Stimulated activated CD8-positive, alpha-beta memory T cell treated with anti-CD3 and anti-CD28 coated beads, Interleukin-4, amount 100 ng/mL, for 24 hours (primary cell): ENCODE measurements at regions not wholly inside any gene's neighbourhood (a gene's known extent, or its start where the extent isn't known, plus 50 kb on each side); places are given as distances from the start of the nearest gene placed in this dataset.
"Not testable (repeated sequence)": the region's sequence is repeated elsewhere in the genome, so short reads cannot be mapped to it uniquely, and the experiment has no call there.

Experiments used
- DNase-seq: peaks from one replicate; pipeline ENCODE4 v3.0.0-alpha.2; 2020; ENCODE audit warnings: low read depth

GRCh38 chr16:29258946-29259634, 147.4 kb downstream of the NPIPB11 start:
- not testable (repeated sequence) for DNase-seq

DNA sequence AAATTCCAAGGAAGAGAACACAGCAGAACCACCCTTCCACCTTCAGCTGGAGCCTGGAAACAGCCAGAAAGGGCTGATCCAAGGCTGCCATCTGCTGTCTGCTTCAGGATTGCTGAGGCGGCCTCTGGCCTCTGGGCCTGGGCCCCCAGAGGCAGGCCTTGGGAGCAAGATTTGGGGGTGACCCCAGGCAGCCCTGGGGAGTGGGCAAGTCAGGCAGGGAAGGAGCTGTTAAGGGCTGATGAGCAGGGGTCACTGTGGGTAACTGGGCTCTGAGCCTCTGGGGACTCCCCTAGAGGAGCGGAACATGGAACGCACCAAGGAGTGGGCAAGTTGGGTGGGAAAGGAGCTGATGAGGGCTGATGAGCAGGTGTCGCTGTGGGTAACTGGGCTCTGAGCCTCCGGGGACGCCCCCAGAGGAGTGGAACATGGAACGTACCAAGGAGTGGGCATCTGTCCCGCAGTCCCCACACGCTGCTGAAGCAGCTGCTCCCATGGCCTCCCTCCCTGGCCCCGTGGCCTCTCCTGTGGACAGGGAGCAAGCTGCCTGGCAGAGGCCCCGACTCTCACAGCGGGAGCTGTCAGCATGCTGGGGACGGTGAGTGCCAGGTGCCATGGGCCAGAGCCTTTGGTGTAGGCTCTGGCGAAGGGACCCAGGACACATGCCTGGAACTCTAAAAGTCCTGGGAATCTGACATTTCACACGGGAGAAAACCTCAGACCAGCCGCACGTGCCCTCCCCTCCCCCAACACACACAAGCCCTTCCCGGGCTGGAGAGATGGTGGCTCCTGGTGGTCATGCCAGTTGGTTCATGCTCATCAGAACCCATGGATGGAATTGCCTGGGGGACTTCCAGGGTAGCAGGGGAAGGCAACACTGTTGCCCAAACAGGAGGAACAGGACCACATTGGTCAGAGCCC, 148.8 kb downstream of the NPIPB11 start:
- not testable (repeated sequence) for DNase-seq

- DNase-seq: no peak
Observed at GRCh38 chr16:29256501-29256981, 150.0 kb downstream of the NPIPB11 start.

GRCh38 chr16:29255957-29256356, 150.6 kb downstream of the NPIPB11 start:
- DNase-seq: not testable (repeated sequence)

GRCh38 chr16:29255496-29255796, 151.1 kb downstream of the NPIPB11 start:
- DNase-seq: not testable (repeated sequence)

- DNase-seq: no peak
Observed at GRCh38 chr16:29254676-29255495, 151.6 kb downstream of the NPIPB11 start.

GRCh38 chr16:29253716-29254590, 152.6 kb downstream of the NPIPB11 start:
- DNase-seq: not testable (repeated sequence)

DNA sequence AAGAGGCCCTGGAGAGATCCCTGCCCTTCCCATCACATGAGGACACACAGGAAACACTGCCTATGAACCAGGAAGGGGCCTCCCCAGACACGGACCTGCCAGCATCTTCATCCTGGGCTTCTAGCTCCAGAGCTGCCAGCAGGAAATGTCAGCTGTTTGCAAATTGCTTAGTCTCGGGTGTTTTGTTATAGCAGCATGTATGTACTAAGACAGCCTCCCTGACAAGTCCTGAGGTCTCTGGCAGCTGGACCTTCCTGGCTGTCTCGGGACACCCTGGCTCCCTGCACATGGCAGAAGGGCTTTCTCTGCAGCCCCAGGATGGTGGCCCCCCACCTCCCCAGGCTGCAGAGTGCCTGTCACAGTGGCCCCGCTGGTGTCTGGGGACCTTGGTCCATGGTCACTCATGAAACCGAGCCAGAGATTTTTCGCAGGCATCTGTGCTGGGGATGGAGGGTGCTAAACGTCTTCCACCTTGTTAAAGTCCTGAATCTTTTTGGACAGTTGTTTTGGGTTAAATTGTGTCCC, 153.4 kb downstream of the NPIPB11 start:
- not testable (repeated sequence) for DNase-seq

DNA sequence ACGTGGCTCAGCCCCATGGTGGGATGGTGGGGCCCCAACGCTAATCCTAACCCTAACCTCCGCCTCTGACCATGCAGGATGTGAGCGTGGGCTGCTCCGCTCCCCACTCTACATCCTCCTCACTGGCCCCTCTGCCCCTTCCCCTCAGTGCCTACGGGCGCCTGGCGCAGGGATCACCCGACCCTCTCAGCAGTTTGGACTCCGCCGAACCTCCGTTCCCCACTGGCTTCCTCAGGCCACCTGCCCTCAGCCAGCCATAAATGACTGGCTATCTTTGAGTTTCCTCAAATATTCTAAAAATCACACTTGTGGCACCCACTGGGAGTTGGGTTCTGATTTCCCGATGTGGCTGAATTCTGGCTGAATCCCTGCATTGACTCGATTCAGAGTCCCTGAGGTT, 154.2 kb downstream of the NPIPB11 start:
- DNase-seq: not testable (repeated sequence)

DNA sequence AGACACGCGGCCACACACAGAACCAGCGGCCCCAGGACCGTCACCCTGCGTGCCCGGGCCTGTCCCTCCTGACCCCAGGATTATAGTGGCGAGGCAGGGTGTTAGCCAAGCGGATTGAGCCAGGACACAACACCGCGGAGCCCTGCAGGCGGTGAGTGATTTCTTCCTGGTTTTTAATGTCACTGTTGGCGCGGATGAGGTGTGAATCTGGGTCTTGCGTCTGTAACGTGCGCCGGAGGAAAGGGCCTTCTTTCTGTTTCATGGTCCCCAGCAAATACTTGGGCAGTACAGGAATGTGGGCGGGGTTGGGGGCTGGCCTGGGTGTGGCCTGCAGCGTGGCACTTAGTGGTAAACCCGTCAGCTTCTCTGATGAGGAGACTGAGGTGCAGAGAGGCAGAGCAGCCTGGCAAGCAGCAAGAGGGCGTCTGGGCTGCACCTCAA, 154.9 kb downstream of the NPIPB11 start:
- not testable (repeated sequence) for DNase-seq

DNA sequence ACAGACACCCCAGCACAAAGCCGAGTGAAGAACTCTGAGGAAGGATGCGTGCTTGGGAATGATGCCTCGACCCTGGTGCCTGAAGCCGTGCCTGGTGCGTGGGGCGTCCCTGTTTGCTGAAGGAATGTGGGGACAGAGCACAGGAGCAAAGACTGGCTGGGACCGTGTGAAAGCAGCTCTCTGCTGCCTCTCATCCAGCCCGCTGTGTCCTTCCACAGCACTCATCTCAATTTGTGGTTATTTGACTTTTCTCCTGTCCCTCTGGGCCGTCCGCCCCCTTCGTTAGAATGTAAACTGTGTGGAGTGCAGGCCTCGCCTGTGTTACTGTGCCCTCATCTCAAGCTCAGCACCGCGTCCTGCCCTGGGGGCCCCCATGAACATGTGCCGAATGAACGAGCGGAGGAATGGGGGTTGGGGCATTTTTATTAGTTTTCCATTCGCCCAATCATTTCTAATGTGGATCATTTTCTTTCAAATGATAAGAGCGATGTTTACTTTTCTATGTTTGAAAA, 155.5 kb downstream of the NPIPB11 start:
- not testable (repeated sequence) for DNase-seq

GRCh38 chr16:29250469-29250868, 156.0 kb downstream of the NPIPB11 start:
- DNase-seq: not testable (repeated sequence)

GRCh38 chr16:29248940-29249318, 157.6 kb downstream of the NPIPB11 start:
- not testable (repeated sequence) for DNase-seq

DNA sequence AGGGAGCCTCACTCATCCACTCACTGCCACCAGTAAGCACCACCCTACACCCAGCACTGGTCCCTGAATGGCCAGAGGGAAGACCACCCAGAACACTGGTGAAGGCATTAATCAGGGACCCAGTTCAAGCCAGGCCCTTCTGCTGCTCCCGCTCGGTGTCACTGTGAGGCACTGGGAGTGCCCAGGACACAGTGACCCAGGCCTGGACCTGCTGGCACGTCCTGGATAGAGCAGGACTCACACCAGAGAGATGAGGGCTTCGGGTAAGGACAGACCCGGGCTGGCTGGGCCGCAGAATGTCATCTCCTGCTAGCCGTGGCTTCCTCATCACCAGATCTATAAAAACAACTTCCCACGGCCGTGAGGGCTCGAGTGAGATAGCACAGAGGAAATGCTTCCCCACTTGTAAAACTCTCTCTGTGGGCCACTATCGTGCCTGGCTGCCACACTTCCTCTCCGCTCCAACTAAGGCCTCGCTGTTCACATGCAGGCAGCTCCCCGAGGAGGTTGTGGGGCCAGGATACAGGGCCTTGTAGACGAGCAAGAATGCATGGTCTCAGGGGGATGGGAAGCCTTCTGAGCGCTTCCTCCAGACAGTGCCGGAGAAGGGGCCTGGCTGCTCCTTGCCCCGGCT, 158.1 kb downstream of the NPIPB11 start:
- DNase-seq: not testable (repeated sequence)

DNA sequence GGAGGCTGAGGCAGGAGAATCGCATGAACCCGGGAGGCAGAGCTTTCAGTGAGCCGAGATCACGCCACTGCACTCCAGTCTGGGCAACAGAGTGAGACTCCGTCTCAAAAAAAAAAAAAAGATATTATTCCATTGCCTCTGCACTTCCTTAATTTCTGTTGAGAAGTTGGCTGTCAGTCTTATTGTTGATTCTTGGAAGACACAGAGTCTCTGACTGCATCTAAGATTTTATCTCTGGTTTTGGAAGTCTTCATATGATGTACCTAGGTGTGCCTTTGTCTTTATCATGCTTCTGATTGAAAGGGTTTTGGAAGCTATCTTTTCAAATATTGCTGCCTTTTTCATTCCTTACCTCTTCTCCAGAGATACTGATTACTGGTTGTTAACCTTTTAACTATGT, 160.4 kb downstream of the NPIPB11 start:
- not testable (repeated sequence) for DNase-seq

DNA sequence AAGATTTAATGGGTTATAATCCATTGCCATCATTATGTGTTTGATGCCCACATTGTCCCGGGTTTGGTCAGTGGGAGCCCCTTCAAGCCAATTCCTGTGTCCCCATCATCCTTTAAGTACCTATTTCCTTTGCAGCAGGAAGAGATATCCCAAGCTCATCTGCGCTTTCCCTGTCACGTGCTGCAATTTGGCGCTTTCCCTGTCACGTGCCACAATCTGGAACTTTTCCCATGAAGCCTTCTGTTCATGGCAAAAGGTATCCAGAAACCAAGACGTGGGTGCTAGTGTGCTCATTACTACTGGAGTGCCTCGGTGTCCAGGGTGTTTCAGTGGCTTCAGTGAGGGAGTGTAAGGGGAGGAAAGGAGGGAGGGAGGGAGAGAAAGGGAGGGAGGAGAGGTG, 168.5 kb downstream of the NPIPB11 start:
- no peak for DNase-seq

DNA sequence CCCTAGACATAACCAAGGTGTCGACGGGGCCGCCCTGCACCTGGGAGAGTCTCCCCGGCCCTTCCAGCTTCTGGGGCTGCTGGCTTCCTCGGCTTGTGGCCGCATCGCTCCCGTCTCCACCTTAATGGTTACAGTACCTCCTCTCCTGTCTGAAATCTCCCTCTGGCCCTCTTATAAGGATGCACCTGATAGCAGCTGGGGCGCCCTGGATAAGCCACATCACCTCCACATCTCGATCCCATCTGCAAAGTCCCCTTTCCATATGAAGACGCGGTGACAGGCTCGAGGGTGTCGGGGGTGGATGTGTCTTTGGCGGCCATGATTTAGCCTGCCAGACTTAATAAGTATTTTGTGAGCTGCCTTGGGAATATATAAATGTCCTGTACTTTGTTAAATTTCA, 169.0 kb downstream of the NPIPB11 start:
- DNase-seq: not testable (repeated sequence)

DNA sequence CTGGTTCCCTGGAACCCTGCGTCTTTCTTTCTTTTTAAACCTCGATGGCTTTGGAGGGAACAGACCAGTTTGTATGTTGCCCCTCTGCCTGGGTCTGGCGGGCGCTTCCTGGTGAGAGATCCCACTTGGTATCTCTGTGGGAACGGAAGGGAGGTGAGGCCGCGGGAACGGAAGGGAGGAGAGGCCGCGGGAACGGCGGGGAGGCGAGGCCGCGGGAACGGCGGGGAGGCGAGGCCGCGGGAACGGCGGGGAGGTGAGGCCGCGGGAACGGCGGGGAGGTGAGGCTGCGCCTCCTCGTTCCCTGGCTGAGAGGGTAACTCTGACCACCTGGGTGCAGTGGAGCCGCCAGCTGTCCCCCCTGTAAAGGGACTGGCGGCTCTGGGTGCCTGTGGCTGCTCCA, 169.5 kb downstream of the NPIPB11 start:
- DNase-seq: not testable (repeated sequence)

DNA sequence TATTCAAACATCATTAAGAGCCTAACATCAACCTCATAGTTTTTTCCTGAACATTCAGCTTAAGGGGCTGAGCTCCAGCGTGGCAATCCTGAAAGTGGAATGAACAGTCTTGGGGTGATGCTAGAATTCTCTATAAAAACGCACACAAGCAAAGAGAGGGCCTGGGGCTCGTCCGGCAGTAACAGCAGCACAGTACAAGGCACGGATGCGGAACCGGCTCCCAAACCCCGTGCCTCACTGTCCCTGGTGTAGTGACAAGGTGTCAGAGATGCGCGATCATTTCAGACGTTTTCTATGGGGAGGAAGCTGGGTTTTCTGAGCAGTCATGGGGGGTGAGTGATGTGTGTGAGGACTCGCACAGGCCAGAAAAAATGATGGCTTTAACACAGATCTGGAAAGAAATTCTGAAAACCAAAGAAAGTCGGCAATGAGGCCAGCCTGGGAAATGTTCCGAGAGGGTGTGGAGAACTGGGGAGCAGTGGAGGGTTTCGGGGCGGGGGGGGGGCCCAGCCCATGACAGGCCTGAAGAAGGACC, 170.6 kb downstream of the NPIPB11 start:
- not testable (repeated sequence) for DNase-seq
